HCT116 (cell line): ENCODE measurements at regions not wholly inside any gene's neighbourhood (a gene's known extent, or its start where the extent isn't known, plus 50 kb on each side); places are given as distances from the start of the nearest gene placed in this dataset.

Source experiments
- ATAC-seq: fragments of 200-7000 bp; cut with Tn5 transposase; 2 replicates; pipeline ENCODE4 v1.9.1; 2020; ENCODE audit warnings: mild to moderate bottlenecking, moderate library complexity
- BruUV-seq: library from RNA; stranded (reverse); fragments of 400-500 nt; replicated peaks from 2 replicates; lab custom pipeline; 2021; lab: Mats Ljungman, UMichigan
- CTCF ChIA-PET: fragments of 300-600 bp; sonication (Branson Sonifier 250); formaldehyde crosslinking; loops from one replicate; lab custom pipeline; 2021; ENCODE audit warnings: antibody characterized with exemption; lab: Charles Lee
- POLR2A ChIA-PET: fragments of 300-600, 350-600 bp; sonication (Branson Sonifier 250); formaldehyde crosslinking; loops from one replicate; lab custom pipeline; 2021; ENCODE audit warnings: antibody characterized with exemption; lab: Charles Lee
- RAD21 ChIA-PET, 2 experiments: fragments of 300-600 bp; sonication (Branson Sonifier 250); formaldehyde crosslinking; loops; one replicate each; lab custom pipeline; 2023; ENCODE audit warnings: low total read pairs in 2 of 2; ENCODE audit not compliant: uncharacterized antibody in 2 of 2, unreplicated experiment in 2 of 2, low non-redundant PET in 1 of 2; lab: Charles Lee
- DNase-seq: peaks from one replicate; pipeline ENCODE4 v3.0.0-alpha.2; 2010; ENCODE audit warnings: low read depth, low spot score
- H2AFZ ChIP-seq: fragments of 200-600 bp; shearing (Covaris generic), sonication (generic); 2 replicates; pipeline ENCODE4 v1.6.1; 2017; ENCODE audit warnings: low read depth, mixed run types, mixed read lengths, antibody characterized with exemption, low read length; ENCODE audit not compliant: poor library complexity, severe bottlenecking
- H3K27ac ChIP-seq: 2 replicates; pipeline ENCODE4 v1.5.1; 2012; ENCODE audit warnings: low read depth, low read length
- H3K27me3 ChIP-seq: fragments of 200-600 bp; sonication (generic); 2 replicates; pipeline ENCODE4 v1.6.1; 2016; ENCODE audit warnings: mixed run types, low read length, mixed read lengths; ENCODE audit not compliant: insufficient read depth
- H3K36me3 ChIP-seq, 2 experiments: fragments of 200-500 bp in 1 of 2; fragments of 200-600 bp in 1 of 2; sonication (Bioruptor generic) in 1 of 2; sonication (generic) in 1 of 2; 2 replicates each; pipeline versions ENCODE4 v1.5.1 to v1.6.1; 2014 to 2016; ENCODE audit warnings: low read length in 2 of 2, inconsistent platforms in 1 of 2, mixed read lengths in 1 of 2, mixed run types in 1 of 2; ENCODE audit not compliant: insufficient read depth in 2 of 2, control insufficient read depth in 1 of 2
- H3K4me1 ChIP-seq, 2 experiments: fragments of 200-600 bp in 1 of 2; sonication (generic) in 1 of 2; 2 replicates each; pipeline versions ENCODE4 v1.5.1 to v1.6.1; 2012 to 2017; ENCODE audit warnings: low read length in 2 of 2, inconsistent platforms in 1 of 2, mild to moderate bottlenecking in 1 of 2, mixed read lengths in 1 of 2, mixed run types in 1 of 2, moderate library complexity in 1 of 2; ENCODE audit not compliant: insufficient read depth in 2 of 2, control insufficient read depth in 1 of 2
- H3K4me2 ChIP-seq: fragments of 200-600 bp; sonication (generic); 2 replicates; pipeline ENCODE4 v1.6.1; 2017; ENCODE audit warnings: mixed run types, low read length, mixed read lengths
- H3K4me3 ChIP-seq, 2 experiments: fragments of 200-600 bp in 1 of 2; sonication (generic) in 1 of 2; replicated peaks in 1 of 2; 2 replicates each; pipeline ENCODE4 v1.5.1; 2011 to 2016; ENCODE audit warnings: low read length in 2 of 2, control low read depth in 1 of 2, low read depth in 1 of 2, mild to moderate bottlenecking in 1 of 2, mixed read lengths in 1 of 2, mixed run types in 1 of 2
- H3K79me2 ChIP-seq: fragments of 200-600 bp; sonication (generic); 2 replicates; pipeline ENCODE4 v1.6.1; 2017; ENCODE audit warnings: mild to moderate bottlenecking, mixed run types, low read length, moderate library complexity, mixed read lengths; ENCODE audit not compliant: insufficient read depth
- H3K9ac ChIP-seq: fragments of 200-600 bp; sonication (generic); 2 replicates; pipeline ENCODE4 v1.6.1; 2016; ENCODE audit warnings: low read length, mixed read lengths
- H3K9me2 ChIP-seq: fragments of 200-600 bp; sonication (generic), shearing (Covaris generic); 2 replicates; pipeline ENCODE4 v1.6.1; 2017; ENCODE audit warnings: mixed run types, mild to moderate bottlenecking, moderate library complexity; ENCODE audit not compliant: insufficient read depth
- H3K9me3 ChIP-seq, 2 experiments: fragments of 200-500 bp in 1 of 2; fragments of 200-600 bp in 1 of 2; sonication (Bioruptor generic) in 1 of 2; sonication (generic) in 1 of 2; 2 replicates each; pipeline ENCODE4 v1.6.1; 2014 to 2017; ENCODE audit warnings: low read length in 2 of 2, mixed read lengths in 2 of 2, inconsistent platforms in 1 of 2, low read depth in 1 of 2, mild to moderate bottlenecking in 1 of 2, mixed run types in 1 of 2, moderate library complexity in 1 of 2; ENCODE audit not compliant: control insufficient read depth in 1 of 2, insufficient read depth in 1 of 2
- H4K20me1 ChIP-seq: fragments of 200-600 bp; sonication (generic), shearing (Covaris generic); 2 replicates; pipeline ENCODE4 v1.6.1; 2017; ENCODE audit warnings: mixed run types, mild to moderate bottlenecking, moderate library complexity; ENCODE audit not compliant: insufficient read depth
- POLR2A ChIP-seq: IDR thresholded peaks from 2 replicates; pipeline ENCODE4 v1.7.0; 2011; ENCODE audit warnings: borderline replicate concordance; ENCODE audit not compliant: insufficient read depth, insufficient read length; ENCODE audit errors: extremely low read depth
- POLR2AphosphoS5 ChIP-seq: IDR thresholded peaks from 2 replicates; pipeline ENCODE4 v1.6.1; 2011; ENCODE audit warnings: mild to moderate bottlenecking, low read depth, low read length, moderate library complexity
- ZFX ChIP-seq: fragments of 450-650 bp; IDR thresholded peaks from 2 replicates; pipeline ENCODE4 v1.6.1; 2017
- ZNF274 ChIP-seq: fragments of 200-500 bp; sonication (Bioruptor generic); IDR thresholded peaks from 2 replicates; pipeline ENCODE4 v1.6.1; 2014; ENCODE audit warnings: mild to moderate bottlenecking, low read depth, low read length, inconsistent platforms
- intact Hi-C: fragments of 100-400 bp; cut with micrococcal nuclease; formaldehyde crosslinking; loops from 2 replicates; pipeline ENCODE4 v1.10.0; 2022
- TF ChIP-seq, protein P1 (sequence below): IDR thresholded peaks from 2 replicates; pipeline ENCODE4 v1.6.1; 2011; ENCODE audit warnings: mild to moderate bottlenecking, low read length, moderate library complexity; ENCODE audit not compliant: insufficient replicate concordance; ENCODE audit errors: extremely low read depth

DNA sequence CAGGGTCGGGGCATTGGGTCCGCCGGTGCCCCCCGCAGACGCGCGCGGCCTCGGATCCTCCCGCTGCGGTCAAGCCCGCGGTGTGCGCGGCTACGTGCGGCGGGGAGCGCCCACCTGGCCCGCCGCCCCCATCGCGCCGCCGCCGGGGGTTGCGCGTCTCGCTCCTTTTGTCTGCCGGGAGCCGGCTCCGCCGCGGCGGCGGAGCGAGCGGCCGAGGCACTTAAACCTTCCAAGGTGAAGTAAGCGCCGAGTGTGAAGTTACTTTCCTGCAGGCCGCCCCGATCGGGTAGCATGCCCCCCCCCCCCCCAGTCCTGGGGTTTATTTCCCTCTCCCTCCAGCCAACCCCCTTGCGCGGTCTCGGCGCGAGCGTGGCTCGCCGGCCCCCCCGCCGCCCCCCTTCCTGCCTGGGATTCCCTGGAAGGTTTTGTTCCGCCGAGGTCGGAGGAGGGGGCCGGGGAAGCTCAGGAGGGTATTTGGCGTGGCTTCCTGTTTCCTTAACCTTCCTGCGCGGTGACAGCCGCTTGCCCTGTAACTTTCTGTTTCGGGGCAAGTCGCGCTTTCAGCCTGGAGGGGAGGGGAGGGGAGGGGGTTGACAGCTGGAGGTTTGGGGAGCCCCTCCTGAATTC is 56.6 kb upstream of the GSE1 start:
- peak overlapping the region; percentile 70 for H3K9ac ChIP-seq
- peak overlapping the region; percentile 53; the same call in 1 of the 2 replicates for H3K27ac ChIP-seq
- peak overlapping the region; percentile 94 for H3K4me2 ChIP-seq
- H4K20me1 ChIP-seq: no peaks in the 10 kb centered on the region
- ChIA-PET CTCF (interaction anchor here (0.8 to 1.8 kb wide), 6 partner anchors 54 to 140 kb away, joined by 3 to 13 read pairs (median 10); no protein-coding TSS in a partner anchor), POLR2A (interaction anchor here (1.3 to 1.6 kb wide), 2 partner anchors 54 to 57 kb away, joined by 4 read pairs; partner anchors contain the start of gene GSE1), RAD21 (interaction anchor here in 1 of 2 experiments (1.1 kb wide), 1 partner anchor 54 kb away, joined by 6 read pairs; no protein-coding TSS in a partner anchor)
- 0 out of 2 replicates have a peak, but pooled peaks cover 3% of the 10 kb centered on the region for H3K79me2 ChIP-seq
- intact Hi-C loops: loop anchor here (10.0 kb wide), 1 partner anchor 132 kb away; no protein-coding TSS in a partner anchor
- H3K4me3 ChIP-seq: peak overlapping the region; percentile 75 to 83
- peak overlapping the region; percentile 59 for H2AFZ ChIP-seq
- ATAC-seq: no peak
- no peak for DNase-seq
- H3K27me3 ChIP-seq: no peaks in the 10 kb centered on the region
- no peaks in the 10 kb centered on the region for H3K36me3 ChIP-seq
- TF ChIP-seq POLR2AphosphoS5 (0 out of 2 replicates have a peak, but pooled peaks have one; percentile 15), ZNF274 (no peak), ZFX (peak; percentile 44; the same call in 1 of the 2 replicates), POLR2A (no peak)
- TF ChIP-seq, protein P1, sequence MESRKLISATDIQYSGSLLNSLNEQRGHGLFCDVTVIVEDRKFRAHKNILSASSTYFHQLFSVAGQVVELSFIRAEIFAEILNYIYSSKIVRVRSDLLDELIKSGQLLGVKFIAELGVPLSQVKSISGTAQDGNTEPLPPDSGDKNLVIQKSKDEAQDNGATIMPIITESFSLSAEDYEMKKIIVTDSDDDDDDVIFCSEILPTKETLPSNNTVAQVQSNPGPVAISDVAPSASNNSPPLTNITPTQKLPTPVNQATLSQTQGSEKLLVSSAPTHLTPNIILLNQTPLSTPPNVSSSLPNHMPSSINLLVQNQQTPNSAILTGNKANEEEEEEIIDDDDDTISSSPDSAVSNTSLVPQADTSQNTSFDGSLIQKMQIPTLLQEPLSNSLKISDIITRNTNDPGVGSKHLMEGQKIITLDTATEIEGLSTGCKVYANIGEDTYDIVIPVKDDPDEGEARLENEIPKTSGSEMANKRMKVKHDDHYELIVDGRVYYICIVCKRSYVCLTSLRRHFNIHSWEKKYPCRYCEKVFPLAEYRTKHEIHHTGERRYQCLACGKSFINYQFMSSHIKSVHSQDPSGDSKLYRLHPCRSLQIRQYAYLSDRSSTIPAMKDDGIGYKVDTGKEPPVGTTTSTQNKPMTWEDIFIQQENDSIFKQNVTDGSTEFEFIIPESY: no peak
- BruUV-seq: no TSS peak
- peaks cover 56 to 67% of the 10 kb centered on the region in 2 experiments for H3K4me1 ChIP-seq
- H3K9me2 ChIP-seq: no peaks in the 10 kb centered on the region
- H3K9me3 ChIP-seq: no peaks in the 10 kb centered on the region
